HEK293 (cell line): ENCODE measurements at regions not wholly inside any gene's neighbourhood (a gene's known extent, or its start where the extent isn't known, plus 50 kb on each side); places are given as distances from the start of the nearest gene placed in this dataset.

Experiments
- YY1 ChIP-seq: fragments of 450-650 bp; formaldehyde crosslinking; IDR thresholded peaks from 2 replicates; pipeline ENCODE4 v1.5.1; 2018; ENCODE audit warnings: missing biosample characterization, missing genetic modification characterization
- ZNF138 ChIP-seq: fragments of 450-650 bp; formaldehyde crosslinking; IDR thresholded peaks from 2 replicates; pipeline ENCODE4 v1.5.1; 2016; ENCODE audit warnings: missing biosample characterization, missing genetic modification characterization, borderline replicate concordance
- ZNF140 ChIP-seq: fragments of 450-650 bp; formaldehyde crosslinking; IDR thresholded peaks from 2 replicates; pipeline ENCODE4 v1.5.1; 2016; ENCODE audit warnings: missing biosample characterization, missing genetic modification characterization
- ZNF274 ChIP-seq, 2 experiments: fragments of 200-500 bp in 1 of 2; fragments of 450-650 bp in 1 of 2; sonication (Bioruptor generic) in 1 of 2; formaldehyde crosslinking in 1 of 2; IDR thresholded peaks; 2 replicates each; pipeline versions ENCODE4 v1.5.1 to v1.6.1; 2014 to 2016; ENCODE audit warnings: borderline replicate concordance in 1 of 2, inconsistent platforms in 1 of 2, low read length in 1 of 2, missing biosample characterization in 1 of 2, missing genetic modification characterization in 1 of 2
- ZNF324 ChIP-seq: fragments of 450-650 bp; formaldehyde crosslinking; IDR thresholded peaks from 2 replicates; pipeline ENCODE4 v1.5.1; 2016; ENCODE audit warnings: missing biosample characterization, missing genetic modification characterization
- ZNF335 ChIP-seq: fragments of 450-650 bp; formaldehyde crosslinking; conservative IDR thresholded peaks from 2 replicates; pipeline ENCODE4 v1.5.1; 2016; ENCODE audit warnings: missing biosample characterization, missing genetic modification characterization
- ZNF433 ChIP-seq: fragments of 450-650 bp; formaldehyde crosslinking; IDR thresholded peaks from 2 replicates; pipeline ENCODE4 v1.5.1; 2016; ENCODE audit warnings: missing biosample characterization, missing genetic modification characterization, low read depth
- ZNF561 ChIP-seq: fragments of 450-650 bp; IDR thresholded peaks from 2 replicates; pipeline ENCODE4 v1.5.1; 2018; ENCODE audit warnings: missing biosample characterization, missing genetic modification characterization, borderline replicate concordance
- ZNF843 ChIP-seq: fragments of 450-650 bp; formaldehyde crosslinking; IDR thresholded peaks from 2 replicates; pipeline ENCODE4 v1.5.1; 2016; ENCODE audit warnings: missing biosample characterization, missing genetic modification characterization
- ZXDB ChIP-seq: fragments of 450-650 bp; formaldehyde crosslinking; IDR thresholded peaks from 2 replicates; pipeline ENCODE4 v1.5.1; 2016; ENCODE audit warnings: missing biosample characterization, missing genetic modification characterization
- TF ChIP-seq, protein P1 (sequence below): fragments of 450-650 bp; formaldehyde crosslinking; IDR thresholded peaks from 2 replicates; pipeline ENCODE4 v1.5.1; 2016; ENCODE audit warnings: missing biosample characterization, missing genetic modification characterization
- TF ChIP-seq, protein P2 (sequence below): fragments of 450-650 bp; formaldehyde crosslinking; IDR thresholded peaks from 2 replicates; pipeline ENCODE4 v1.5.1; 2016; ENCODE audit warnings: missing biosample characterization, missing genetic modification characterization
- TF ChIP-seq, protein P3 (sequence below): fragments of 450-650 bp; formaldehyde crosslinking; IDR thresholded peaks from 2 replicates; pipeline ENCODE4 v1.5.1; 2016; ENCODE audit warnings: missing biosample characterization, missing genetic modification characterization

DNA sequence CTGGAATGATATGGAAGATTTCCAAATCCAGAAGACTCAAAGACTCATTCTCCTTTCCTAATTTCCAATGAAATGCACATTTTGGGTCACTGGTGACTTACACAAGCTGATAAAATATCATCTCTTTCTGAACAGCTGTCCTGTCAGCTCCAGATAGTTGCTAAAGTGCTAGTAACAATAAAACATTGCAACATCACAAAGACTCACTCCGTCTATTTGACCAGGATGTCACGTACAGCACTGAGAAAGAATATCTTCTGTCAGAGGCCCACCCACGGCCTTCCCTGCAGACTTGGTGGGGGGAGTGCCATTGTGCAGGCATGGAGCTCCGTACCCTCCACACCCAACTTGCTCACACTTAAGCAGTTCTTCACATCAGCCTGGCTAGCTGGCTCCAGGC lies 78.9 kb upstream of the EGR2 start:
- TF ChIP-seq, protein P1, sequence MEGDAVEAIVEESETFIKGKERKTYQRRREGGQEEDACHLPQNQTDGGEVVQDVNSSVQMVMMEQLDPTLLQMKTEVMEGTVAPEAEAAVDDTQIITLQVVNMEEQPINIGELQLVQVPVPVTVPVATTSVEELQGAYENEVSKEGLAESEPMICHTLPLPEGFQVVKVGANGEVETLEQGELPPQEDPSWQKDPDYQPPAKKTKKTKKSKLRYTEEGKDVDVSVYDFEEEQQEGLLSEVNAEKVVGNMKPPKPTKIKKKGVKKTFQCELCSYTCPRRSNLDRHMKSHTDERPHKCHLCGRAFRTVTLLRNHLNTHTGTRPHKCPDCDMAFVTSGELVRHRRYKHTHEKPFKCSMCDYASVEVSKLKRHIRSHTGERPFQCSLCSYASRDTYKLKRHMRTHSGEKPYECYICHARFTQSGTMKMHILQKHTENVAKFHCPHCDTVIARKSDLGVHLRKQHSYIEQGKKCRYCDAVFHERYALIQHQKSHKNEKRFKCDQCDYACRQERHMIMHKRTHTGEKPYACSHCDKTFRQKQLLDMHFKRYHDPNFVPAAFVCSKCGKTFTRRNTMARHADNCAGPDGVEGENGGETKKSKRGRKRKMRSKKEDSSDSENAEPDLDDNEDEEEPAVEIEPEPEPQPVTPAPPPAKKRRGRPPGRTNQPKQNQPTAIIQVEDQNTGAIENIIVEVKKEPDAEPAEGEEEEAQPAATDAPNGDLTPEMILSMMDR (tag by site-specific recombination): no peak
- TF ChIP-seq ZNF561 (tag by site-specific recombination) (no peak), ZNF843 (tag by site-specific recombination) (no peak), ZNF140 (no peak), ZNF274 (IDR thresholded peaks at IDR 0.05; ENCODE audit: low read length) (no peak), ZNF274 (tag by site-specific recombination; IDR thresholded peaks at IDR 0.05; ENCODE audit: borderline replicate concordance) (no peak), ZNF324 (tag by site-specific recombination) (no peak), ZNF433 (tag by site-specific recombination) (no peak), ZXDB (tag by site-specific recombination) (no peak), YY1 (no peak), ZNF335 (no peak), ZNF138 (tag by site-specific recombination) (no peak)
- TF ChIP-seq, protein P2, sequence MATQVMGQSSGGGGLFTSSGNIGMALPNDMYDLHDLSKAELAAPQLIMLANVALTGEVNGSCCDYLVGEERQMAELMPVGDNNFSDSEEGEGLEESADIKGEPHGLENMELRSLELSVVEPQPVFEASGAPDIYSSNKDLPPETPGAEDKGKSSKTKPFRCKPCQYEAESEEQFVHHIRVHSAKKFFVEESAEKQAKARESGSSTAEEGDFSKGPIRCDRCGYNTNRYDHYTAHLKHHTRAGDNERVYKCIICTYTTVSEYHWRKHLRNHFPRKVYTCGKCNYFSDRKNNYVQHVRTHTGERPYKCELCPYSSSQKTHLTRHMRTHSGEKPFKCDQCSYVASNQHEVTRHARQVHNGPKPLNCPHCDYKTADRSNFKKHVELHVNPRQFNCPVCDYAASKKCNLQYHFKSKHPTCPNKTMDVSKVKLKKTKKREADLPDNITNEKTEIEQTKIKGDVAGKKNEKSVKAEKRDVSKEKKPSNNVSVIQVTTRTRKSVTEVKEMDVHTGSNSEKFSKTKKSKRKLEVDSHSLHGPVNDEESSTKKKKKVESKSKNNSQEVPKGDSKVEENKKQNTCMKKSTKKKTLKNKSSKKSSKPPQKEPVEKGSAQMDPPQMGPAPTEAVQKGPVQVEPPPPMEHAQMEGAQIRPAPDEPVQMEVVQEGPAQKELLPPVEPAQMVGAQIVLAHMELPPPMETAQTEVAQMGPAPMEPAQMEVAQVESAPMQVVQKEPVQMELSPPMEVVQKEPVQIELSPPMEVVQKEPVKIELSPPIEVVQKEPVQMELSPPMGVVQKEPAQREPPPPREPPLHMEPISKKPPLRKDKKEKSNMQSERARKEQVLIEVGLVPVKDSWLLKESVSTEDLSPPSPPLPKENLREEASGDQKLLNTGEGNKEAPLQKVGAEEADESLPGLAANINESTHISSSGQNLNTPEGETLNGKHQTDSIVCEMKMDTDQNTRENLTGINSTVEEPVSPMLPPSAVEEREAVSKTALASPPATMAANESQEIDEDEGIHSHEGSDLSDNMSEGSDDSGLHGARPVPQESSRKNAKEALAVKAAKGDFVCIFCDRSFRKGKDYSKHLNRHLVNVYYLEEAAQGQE (tag by site-specific recombination): no peak
- TF ChIP-seq, protein P3, sequence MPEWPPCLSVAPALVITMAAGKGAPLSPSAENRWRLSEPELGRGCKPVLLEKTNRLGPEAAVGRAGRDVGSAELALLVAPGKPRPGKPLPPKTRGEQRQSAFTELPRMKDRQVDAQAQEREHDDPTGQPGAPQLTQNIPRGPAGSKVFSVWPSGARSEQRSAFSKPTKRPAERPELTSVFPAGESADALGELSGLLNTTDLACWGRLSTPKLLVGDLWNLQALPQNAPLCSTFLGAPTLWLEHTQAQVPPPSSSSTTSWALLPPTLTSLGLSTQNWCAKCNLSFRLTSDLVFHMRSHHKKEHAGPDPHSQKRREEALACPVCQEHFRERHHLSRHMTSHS (tag by site-specific recombination): no peak
